H1 (cell line): ENCODE measurements at regions not wholly inside any gene's neighbourhood (a gene's known extent, or its start where the extent isn't known, plus 50 kb on each side); places are given as distances from the start of the nearest gene placed in this dataset.

Source experiments
- BCL11A ChIP-seq, 2 experiments: IDR thresholded peaks; one replicate each; pipeline ENCODE4 v1.6.1; 2011; ENCODE audit warnings: low read depth in 2 of 2, low read length in 2 of 2, mild to moderate bottlenecking in 2 of 2
- POLR2A ChIP-seq, 2 experiments: IDR thresholded peaks; 1 replicate in 1 of 2; 2 replicates in 1 of 2; pipeline ENCODE4 v1.6.1; 2011; ENCODE audit warnings: low read depth in 2 of 2, low read length in 2 of 2, mild to moderate bottlenecking in 2 of 2; ENCODE audit errors: control extremely low read depth in 1 of 2
- SP2 ChIP-seq: IDR thresholded peaks from 2 replicates; pipeline ENCODE4 v1.6.1; 2012; ENCODE audit warnings: mild to moderate bottlenecking, low read length, inconsistent platforms
- TF ChIP-seq, protein P1 (sequence below), 3 experiments: IDR thresholded peaks; 1 replicate in 2 of 3; 2 replicates in 1 of 3; pipeline versions ENCODE4 v1.5.1 to v1.6.1; 2011; ENCODE audit warnings: low read length in 3 of 3, mild to moderate bottlenecking in 3 of 3, inconsistent platforms in 2 of 3, low read depth in 1 of 3, moderate library complexity in 1 of 3; ENCODE audit not compliant: insufficient read depth in 1 of 3; ENCODE audit errors: control extremely low read depth in 1 of 3

- no peak for TF ChIP-seq POLR2A (IDR thresholded peaks at IDR 0.05; ENCODE audit: control extremely low read depth in 1 of 2, low read depth in 2 of 2, low read length in 2 of 2)
- TF ChIP-seq, protein P1, sequence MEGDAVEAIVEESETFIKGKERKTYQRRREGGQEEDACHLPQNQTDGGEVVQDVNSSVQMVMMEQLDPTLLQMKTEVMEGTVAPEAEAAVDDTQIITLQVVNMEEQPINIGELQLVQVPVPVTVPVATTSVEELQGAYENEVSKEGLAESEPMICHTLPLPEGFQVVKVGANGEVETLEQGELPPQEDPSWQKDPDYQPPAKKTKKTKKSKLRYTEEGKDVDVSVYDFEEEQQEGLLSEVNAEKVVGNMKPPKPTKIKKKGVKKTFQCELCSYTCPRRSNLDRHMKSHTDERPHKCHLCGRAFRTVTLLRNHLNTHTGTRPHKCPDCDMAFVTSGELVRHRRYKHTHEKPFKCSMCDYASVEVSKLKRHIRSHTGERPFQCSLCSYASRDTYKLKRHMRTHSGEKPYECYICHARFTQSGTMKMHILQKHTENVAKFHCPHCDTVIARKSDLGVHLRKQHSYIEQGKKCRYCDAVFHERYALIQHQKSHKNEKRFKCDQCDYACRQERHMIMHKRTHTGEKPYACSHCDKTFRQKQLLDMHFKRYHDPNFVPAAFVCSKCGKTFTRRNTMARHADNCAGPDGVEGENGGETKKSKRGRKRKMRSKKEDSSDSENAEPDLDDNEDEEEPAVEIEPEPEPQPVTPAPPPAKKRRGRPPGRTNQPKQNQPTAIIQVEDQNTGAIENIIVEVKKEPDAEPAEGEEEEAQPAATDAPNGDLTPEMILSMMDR (IDR thresholded peaks at IDR 0.05; ENCODE audit: control extremely low read depth in 1 of 3, insufficient read depth in 1 of 3, low read depth in 1 of 3, low read length in 3 of 3): no peak
- TF ChIP-seq SP2: no peak
- TF ChIP-seq BCL11A (IDR thresholded peaks at IDR 0.05; ENCODE audit: low read depth in 2 of 2, low read length in 2 of 2): no peak
Observed at GRCh38 chrX:109830157-109830703, 97.2 kb upstream of the ACSL4 start.
